ENCODE measurements at regions not wholly inside any gene's neighbourhood (a gene's known extent, or its start where the extent isn't known, plus 50 kb on each side); places are given as distances from the start of the nearest gene placed in this dataset.

DNA sequence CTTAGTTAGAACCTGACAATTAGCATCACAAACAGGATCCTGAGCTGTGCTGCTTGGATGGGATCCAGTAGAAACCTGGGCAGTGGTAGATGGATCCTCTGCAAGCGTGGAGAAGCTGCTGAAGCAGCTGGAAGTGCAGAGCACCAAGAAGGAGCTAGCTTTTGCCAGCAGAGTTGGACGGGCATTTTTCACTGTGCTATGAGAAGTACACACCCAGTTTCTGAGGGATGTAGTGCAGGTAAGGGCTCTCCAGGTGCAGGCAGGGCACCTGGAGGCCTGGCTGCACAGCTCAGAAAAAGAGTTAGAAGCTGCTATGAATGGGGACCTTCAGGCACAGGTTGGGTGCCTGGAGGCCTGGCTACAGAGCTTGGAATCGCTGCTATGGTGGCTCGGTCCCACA lies 623.9 kb upstream of the NUDT12 start:
- 83 to 88% methylated on average over 4 of the region's 4 CpGs for WGBS, 2 donors
- no peaks in the 10 kb centered on the region for H3K4me1 ChIP-seq
- no peaks in the 10 kb centered on the region for H3K36me3 ChIP-seq
- DNase-seq: no peak
- H3K27me3 ChIP-seq: no peaks in the 10 kb centered on the region
- no peak for TF ChIP-seq CTCF (IDR thresholded peaks at IDR 0.05)
- intact Hi-C loops (cut with DNase I): no loop called here
- peak overlapping the region in 1 of 10 donors; percentile 52 for H3K27ac ChIP-seq
- H3K9me3 ChIP-seq: peaks cover 0 to 30% (median 0%) of the 10 kb centered on the region in 11 donors
- ATAC-seq: peak in 1 of 8 donors; percentile 11
- no peak overlapping the region for H3K4me3 ChIP-seq

DNA sequence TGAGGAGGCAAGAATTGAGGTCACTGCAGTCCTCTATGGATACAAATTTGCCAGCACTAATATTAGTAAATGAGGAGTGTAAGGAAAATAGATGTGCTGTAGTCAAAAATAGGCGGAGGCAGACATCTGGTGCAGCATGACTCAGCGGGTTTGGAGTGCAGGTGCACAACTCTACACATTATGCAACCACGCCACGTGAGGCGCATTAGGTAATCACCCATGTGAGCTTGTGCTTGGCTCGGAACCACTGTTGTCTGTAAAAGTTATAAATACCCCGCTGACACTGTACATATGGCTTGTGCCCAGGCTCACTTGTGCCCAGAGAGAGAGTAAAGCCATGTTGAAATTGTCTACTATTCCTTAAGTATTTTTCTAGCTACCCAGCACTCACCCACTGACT lies 623.5 kb upstream of the NUDT12 start:
- ATAC-seq: peak; percentile 28 to 89 (median 62)
- WGBS, 2 donors: 91 to 93% methylated on average over 7 of the region's 7 CpGs
- intact Hi-C loops (cut with DNase I): no loop called here

DNA sequence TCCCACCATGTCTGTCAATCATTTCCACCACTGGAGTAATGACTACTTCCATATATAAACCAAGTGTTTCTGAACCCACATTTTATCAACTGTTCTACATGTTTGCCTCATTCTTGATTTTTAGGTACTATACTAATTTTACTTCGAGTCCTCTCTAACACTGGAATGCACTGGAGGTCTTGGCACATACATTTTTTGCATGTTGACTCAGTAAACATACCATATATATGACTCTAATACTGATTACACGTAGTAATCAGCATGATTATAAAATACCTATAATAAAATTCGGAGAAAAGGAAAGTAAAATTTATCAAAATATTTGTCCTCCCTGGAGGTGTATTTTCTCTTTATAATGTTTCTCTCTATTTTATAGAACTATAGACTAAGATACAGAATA lies 621.7 kb upstream of the NUDT12 start:
- 66 to 71% methylated on average over 3 of the region's 3 CpGs for WGBS, 2 donors
- no peak overlapping the region for H3K4me3 ChIP-seq
- DNase-seq (no peak), ATAC-seq (no peak)
- no peak overlapping the region for H3K27ac ChIP-seq
- peaks cover 0 to 47% (median 6%) of the 10 kb centered on the region in 11 donors for H3K9me3 ChIP-seq
- intact Hi-C loops (cut with DNase I): loop anchor here in 2 of 10 donors (5.0 kb wide), 1 partner anchor 597 kb away; no protein-coding TSS in a partner anchor
- no peaks in the 10 kb centered on the region for H3K36me3 ChIP-seq
- H3K27me3 ChIP-seq: no peaks in the 10 kb centered on the region
- H3K4me1 ChIP-seq: no peaks in the 10 kb centered on the region
- TF ChIP-seq CTCF (IDR thresholded peaks at IDR 0.05): no peak

More for the DNA sequence above, 623.5 kb upstream of the NUDT12 start:
- peak overlapping the region in 2 of 10 donors; percentile 43 to 64 for H3K27ac ChIP-seq
- H3K4me1 ChIP-seq: no peaks in the 10 kb centered on the region
- H3K27me3 ChIP-seq: no peaks in the 10 kb centered on the region
- no peak overlapping the region for H3K4me3 ChIP-seq
- H3K9me3 ChIP-seq: peaks cover 0 to 34% (median 0%) of the 10 kb centered on the region in 11 donors
- H3K36me3 ChIP-seq: no peaks in the 10 kb centered on the region
- no peak for TF ChIP-seq CTCF (IDR thresholded peaks at IDR 0.05)
- peak in 1 of 2 donors; percentile 51 for DNase-seq

DNA sequence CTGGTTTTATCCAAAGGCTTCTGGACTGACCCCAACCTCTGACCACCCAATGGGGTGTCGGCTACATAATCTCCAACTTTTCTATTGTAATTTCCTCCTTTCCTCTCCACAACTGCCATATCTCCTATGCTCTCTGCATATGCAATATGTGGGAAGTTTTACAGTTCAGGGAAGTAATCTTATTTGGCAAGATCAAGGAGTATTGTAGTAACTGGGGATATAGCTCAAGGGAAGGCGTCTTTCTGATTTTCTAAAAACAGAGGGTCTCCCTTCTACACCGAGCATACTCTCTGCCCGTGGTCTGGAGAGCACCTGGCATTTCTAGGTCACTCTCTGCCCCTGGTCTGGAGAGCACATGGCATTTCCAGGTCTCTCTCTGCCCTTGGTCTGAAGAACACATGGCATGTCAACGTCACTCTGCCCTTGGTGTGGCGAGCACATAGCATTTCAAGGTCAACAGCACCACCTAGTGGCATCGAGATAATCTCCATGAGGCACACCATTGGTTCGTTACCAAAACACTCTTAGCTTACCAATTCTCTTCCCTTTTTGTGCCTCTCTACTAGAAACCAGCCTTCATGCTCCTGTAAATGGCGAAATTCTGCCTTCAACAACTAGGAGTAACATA lies 616.4 kb upstream of the NUDT12 start:
- DNase-seq: peak in 1 of 2 donors; percentile 15
- WGBS, 2 donors: 63 to 71% methylated on average over 9 of the region's 9 CpGs
- Histone ChIP-seq H3K9me3 (peaks cover 0 to 35% (median 9%) of the 10 kb centered on the region in 11 donors), H3K36me3 (no peaks in the 10 kb centered on the region), H3K27ac (no peak overlapping the region), H3K27me3 (no peaks in the 10 kb centered on the region), H3K4me1 (no peaks in the 10 kb centered on the region), H3K4me3 (no peak overlapping the region)
- peak in 3 of 8 donors; percentile 55 to 59 (median 58) for ATAC-seq
- intact Hi-C loops (cut with DNase I): loop anchor here in 3 of 10 donors (5.0 kb wide), 1 partner anchor 597 kb away; no protein-coding TSS in a partner anchor
- peak in 7 of 9 donors; percentile 17 to 59 (median 42) for TF ChIP-seq CTCF (IDR thresholded peaks at IDR 0.05)
